GM21576 (cell line): ENCODE measurements at regions not wholly inside any gene's neighbourhood (a gene's known extent, or its start where the extent isn't known, plus 50 kb on each side); places are given as distances from the start of the nearest gene placed in this dataset.
"Not testable (repeated sequence)": the region's sequence is repeated elsewhere in the genome, so short reads cannot be mapped to it uniquely, and the experiment has no call there.

Source experiments
- ATAC-seq: cut with Tn5 transposase; IDR thresholded peaks from one replicate; pipeline ENCODE4 v1.9.1; 2021; ENCODE audit warnings: mild to moderate bottlenecking, moderate library complexity; ENCODE audit not compliant: unreplicated experiment

GRCh38 chr6:11387707-11388430, 149.7 kb upstream of the TMEM170B start:
- ATAC-seq = no peak

- no peak for ATAC-seq
These were observed 150.8 kb upstream of the TMEM170B start for GRCh38 chr6:11386726-11387125.

- ATAC-seq = peak; percentile 70
These were observed 151.2 kb upstream of the TMEM170B start for GRCh38 chr6:11386323-11386722.

GRCh38 chr6:11384531-11385309, 152.3 kb upstream of the NEDD9 start:
- ATAC-seq = no peak

GRCh38 chr6:11381801-11382513, 149.5 kb upstream of the NEDD9 start:
- peak; percentile 77 for ATAC-seq

- ATAC-seq = no peak
These were observed 148.7 kb upstream of the NEDD9 start for GRCh38 chr6:11380969-11381744.

- no peak for ATAC-seq
These were observed 148.1 kb upstream of the NEDD9 start for GRCh38 chr6:11380549-11380948.

GRCh38 chr6:11379805-11380204, 147.3 kb upstream of the NEDD9 start:
- ATAC-seq = no peak

- no peak for ATAC-seq
These were observed 146.2 kb upstream of the NEDD9 start for GRCh38 chr6:11378639-11379038.

- ATAC-seq = peak; percentile 94
These were observed 141.9 kb upstream of the NEDD9 start for GRCh38 chr6:11374036-11375010.

- ATAC-seq = no peak
These were observed 140.7 kb upstream of the NEDD9 start for GRCh38 chr6:11373208-11373607.

- ATAC-seq = not testable (repeated sequence)
These were observed 139.8 kb upstream of the NEDD9 start for GRCh38 chr6:11372186-11372790.

GRCh38 chr6:11370191-11371018, 137.9 kb upstream of the NEDD9 start:
- ATAC-seq = no peak

- ATAC-seq = no peak
These were observed 136.3 kb upstream of the NEDD9 start for GRCh38 chr6:11368760-11369159.

GRCh38 chr6:11368264-11368663, 135.8 kb upstream of the NEDD9 start:
- no peak for ATAC-seq

GRCh38 chr6:11367638-11368199, 135.3 kb upstream of the NEDD9 start:
- ATAC-seq = no peak

- no peak for ATAC-seq
These were observed 134.6 kb upstream of the NEDD9 start for GRCh38 chr6:11366934-11367637.
